Neural crest cell (in vitro differentiated cells): ENCODE measurements at regions not wholly inside any gene's neighbourhood (a gene's known extent, or its start where the extent isn't known, plus 50 kb on each side); places are given as distances from the start of the nearest gene placed in this dataset.

Source experiments
- DNase-seq: peaks from one replicate; pipeline ENCODE4 v3.0.0; 2021; ENCODE audit warnings: low read depth, mixed read lengths, low spot score
- H3K27ac Mint-ChIP-seq: one replicate; pipeline ENCODE4 v1.8.0; 2021; ENCODE audit warnings: mild to moderate bottlenecking, mixed read lengths; ENCODE audit not compliant: unreplicated experiment
- H3K27me3 Mint-ChIP-seq: 2 replicates; pipeline ENCODE4 v1.8.0; 2021; ENCODE audit warnings: low read depth, mild to moderate bottlenecking, mixed read lengths
- H3K36me3 Mint-ChIP-seq: 2 replicates; pipeline ENCODE4 v1.8.0; 2021; ENCODE audit warnings: low read depth, mild to moderate bottlenecking, mixed read lengths
- H3K4me1 Mint-ChIP-seq: 2 replicates; pipeline ENCODE4 v1.8.0; 2021; ENCODE audit warnings: mixed read lengths
- H3K4me3 Mint-ChIP-seq: one replicate; pipeline ENCODE4 v1.8.0; 2021; ENCODE audit warnings: mild to moderate bottlenecking, mixed read lengths
- H3K9me3 Mint-ChIP-seq: 2 replicates; pipeline ENCODE4 v1.8.0; 2021; ENCODE audit warnings: mixed read lengths
- CTCF ChIP-seq: fragments of 200-600 bp; sonication (generic); conservative IDR thresholded peaks from 2 replicates; pipeline ENCODE4 v1.5.0; 2021; ENCODE audit warnings: antibody characterized with exemption, mild to moderate bottlenecking

GRCh38 chr5:156096259-156096658 is 230.7 kb upstream of the SGCD start:
- H3K4me1 Mint-ChIP-seq = peaks cover 16% of the 10 kb centered on the region
- DNase-seq = no peak
- no peaks in the 10 kb centered on the region for H3K27me3 Mint-ChIP-seq
- no peaks in the 10 kb centered on the region for H3K36me3 Mint-ChIP-seq
- no peak overlapping the region for H3K27ac Mint-ChIP-seq
- no peaks in the 10 kb centered on the region for H3K9me3 Mint-ChIP-seq
- no peak overlapping the region for H3K4me3 Mint-ChIP-seq
- TF ChIP-seq CTCF = no peak

- no peak overlapping the region for H3K27ac Mint-ChIP-seq
These were observed 223.6 kb upstream of the SGCD start for GRCh38 chr5:156103155-156103885.

GRCh38 chr5:156109317-156110023 is 217.5 kb upstream of the SGCD start:
- Mint-ChIP-seq H3K36me3 (no peaks in the 10 kb centered on the region), H3K4me1 (no peaks in the 10 kb centered on the region), H3K9me3 (no peaks in the 10 kb centered on the region), H3K27ac (no peak overlapping the region), H3K27me3 (peaks cover 3% of the 10 kb centered on the region), H3K4me3 (no peak overlapping the region)
- no peak for TF ChIP-seq CTCF
- DNase-seq = no peak

More at GRCh38 chr5:156103155-156103885, 223.6 kb upstream of the SGCD start:
- no peak for DNase-seq
- Mint-ChIP-seq H3K36me3 (no peaks in the 10 kb centered on the region), H3K9me3 (no peaks in the 10 kb centered on the region), H3K27me3 (peaks cover 3% of the 10 kb centered on the region), H3K4me1 (no peaks in the 10 kb centered on the region), H3K4me3 (no peak overlapping the region)
- no peak for TF ChIP-seq CTCF

- DNase-seq = no peak
These were observed 207.3 kb upstream of the SGCD start for GRCh38 chr5:156119692-156120091.

GRCh38 chr5:156120777-156121176 is 206.2 kb upstream of the SGCD start:
- DNase-seq = no peak
- Mint-ChIP-seq H3K9me3 (no peaks in the 10 kb centered on the region), H3K27ac (no peak overlapping the region), H3K27me3 (peaks cover 9% of the 10 kb centered on the region), H3K36me3 (no peaks in the 10 kb centered on the region), H3K4me3 (no peak overlapping the region), H3K4me1 (no peaks in the 10 kb centered on the region)
- no peak for TF ChIP-seq CTCF

More at GRCh38 chr5:156119692-156120091, 207.3 kb upstream of the SGCD start:
- Mint-ChIP-seq H3K9me3 (no peaks in the 10 kb centered on the region), H3K27ac (no peak overlapping the region), H3K4me1 (no peaks in the 10 kb centered on the region), H3K27me3 (peaks cover 9% of the 10 kb centered on the region), H3K4me3 (no peak overlapping the region), H3K36me3 (no peaks in the 10 kb centered on the region)
- no peak for TF ChIP-seq CTCF
